ENCODE measurements at regions not wholly inside any gene's neighbourhood (a gene's known extent, or its start where the extent isn't known, plus 50 kb on each side); places are given as distances from the start of the nearest gene placed in this dataset.

GRCh38 chr5:27216367-27216950 is 178.1 kb upstream of the CDH9 start:
- TF ChIP-seq CTCF (IDR thresholded peaks at IDR 0.05; ENCODE audit: low read depth, low read length, poor library complexity, severe bottlenecking) (no peak), EZH2phosphoT487 (IDR thresholded peaks at IDR 0.05; ENCODE audit: borderline replicate concordance, low read length) (no peak)
